Transverse colon (tissue), 4 donors: ENCODE measurements at regions not wholly inside any gene's neighbourhood (a gene's known extent, or its start where the extent isn't known, plus 50 kb on each side); places are given as distances from the start of the nearest gene placed in this dataset.

Experiments used
- POLR2A ChIP-seq: fragments of 450-650 bp; IDR thresholded peaks from one replicate; pipeline ENCODE4 v1.6.1; 2016; ENCODE audit warnings: antibody characterized with exemption, mild to moderate bottlenecking, moderate library complexity
- POLR2AphosphoS5 ChIP-seq, 3 donors: sonication (generic); formaldehyde crosslinking; IDR thresholded peaks; one replicate each; pipeline ENCODE4 v1.6.1; 2016; ENCODE audit warnings: antibody characterized with exemption in 3 of 3
- TF ChIP-seq, protein P1 (sequence below), 5 experiments: fragments of 200-600 bp in 3 of 5; fragments of 450-650 bp in 2 of 5; sonication (generic) in 3 of 5; IDR thresholded peaks; 1 replicate in 2 of 5; 2 replicates in 3 of 5; pipeline ENCODE4 v1.5.1; 2016 to 2017; ENCODE audit warnings: antibody characterized with exemption in 5 of 5, inconsistent platforms in 3 of 5, mild to moderate bottlenecking in 2 of 5, moderate library complexity in 1 of 5

DNA sequence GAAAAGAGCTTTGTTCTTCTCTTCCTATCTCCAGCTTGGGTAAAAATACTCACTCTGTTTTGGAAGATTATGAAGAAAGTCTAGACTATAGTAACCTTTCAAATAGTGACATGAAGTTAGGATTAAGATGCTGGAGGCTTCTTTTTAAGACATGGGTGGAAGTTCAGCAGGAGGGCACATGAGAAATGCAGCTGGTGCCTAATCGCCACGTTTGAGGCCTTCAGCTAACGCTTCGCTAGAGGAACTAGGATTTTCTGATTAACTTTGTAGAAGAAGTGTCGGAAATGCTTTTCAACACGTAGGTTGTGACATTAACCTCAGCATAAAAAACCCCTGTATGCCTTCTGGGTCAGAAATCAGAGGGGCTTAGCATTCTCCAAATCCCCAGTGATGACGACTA is 348.1 kb upstream of the MAP3K7 start:
- TF ChIP-seq POLR2AphosphoS5 (IDR thresholded peaks at IDR 0.05) (no peak), POLR2A (no peak)
- TF ChIP-seq, protein P1, sequence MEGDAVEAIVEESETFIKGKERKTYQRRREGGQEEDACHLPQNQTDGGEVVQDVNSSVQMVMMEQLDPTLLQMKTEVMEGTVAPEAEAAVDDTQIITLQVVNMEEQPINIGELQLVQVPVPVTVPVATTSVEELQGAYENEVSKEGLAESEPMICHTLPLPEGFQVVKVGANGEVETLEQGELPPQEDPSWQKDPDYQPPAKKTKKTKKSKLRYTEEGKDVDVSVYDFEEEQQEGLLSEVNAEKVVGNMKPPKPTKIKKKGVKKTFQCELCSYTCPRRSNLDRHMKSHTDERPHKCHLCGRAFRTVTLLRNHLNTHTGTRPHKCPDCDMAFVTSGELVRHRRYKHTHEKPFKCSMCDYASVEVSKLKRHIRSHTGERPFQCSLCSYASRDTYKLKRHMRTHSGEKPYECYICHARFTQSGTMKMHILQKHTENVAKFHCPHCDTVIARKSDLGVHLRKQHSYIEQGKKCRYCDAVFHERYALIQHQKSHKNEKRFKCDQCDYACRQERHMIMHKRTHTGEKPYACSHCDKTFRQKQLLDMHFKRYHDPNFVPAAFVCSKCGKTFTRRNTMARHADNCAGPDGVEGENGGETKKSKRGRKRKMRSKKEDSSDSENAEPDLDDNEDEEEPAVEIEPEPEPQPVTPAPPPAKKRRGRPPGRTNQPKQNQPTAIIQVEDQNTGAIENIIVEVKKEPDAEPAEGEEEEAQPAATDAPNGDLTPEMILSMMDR (IDR thresholded peaks at IDR 0.05) = no peak
